Breast epithelium (tissue), 3 donors: ENCODE measurements at regions not wholly inside any gene's neighbourhood (a gene's known extent, or its start where the extent isn't known, plus 50 kb on each side); places are given as distances from the start of the nearest gene placed in this dataset.

ENCODE experiments used
- CTCF ChIP-seq, 3 donors: fragments of 450-650 bp; IDR thresholded peaks; one replicate each; pipeline ENCODE4 v1.5.1; 2016 to 2017; ENCODE audit warnings: antibody characterized with exemption in 3 of 3, mild to moderate bottlenecking in 3 of 3, moderate library complexity in 3 of 3
- POLR2AphosphoS5 ChIP-seq, 3 donors: sonication (generic); formaldehyde crosslinking; IDR thresholded peaks; one replicate each; pipeline ENCODE4 v1.6.1; 2017; ENCODE audit warnings: antibody characterized with exemption in 3 of 3

- TF ChIP-seq CTCF (IDR thresholded peaks at IDR 0.05) (no peak), POLR2AphosphoS5 (IDR thresholded peaks at IDR 0.05) (no peak)
Measured at GRCh38 chr10:28951484-28951883, 274.2 kb downstream of the BAMBI start.
